ENCODE measurements at regions not wholly inside any gene's neighbourhood (a gene's known extent, or its start where the extent isn't known, plus 50 kb on each side); places are given as distances from the start of the nearest gene placed in this dataset.

- TF ChIP-seq CTCF (IDR thresholded peaks at IDR 0.05; ENCODE audit: low read depth, low read length) (no peak), POLR2A (IDR thresholded peaks at IDR 0.05; ENCODE audit: extremely low read depth, insufficient read length) (no peak), MAX (IDR thresholded peaks at IDR 0.05; ENCODE audit: low read depth, low read length) (no peak), MYC (IDR thresholded peaks at IDR 0.05; ENCODE audit: low read depth, low read length) (no peak)
These were observed 218.6 kb upstream of the MOCS1 start for GRCh38 chr6:40152701-40153436.

Measured in NB4 (cell line).